Pancreas (tissue), 10 donors: ENCODE measurements at regions not wholly inside any gene's neighbourhood (a gene's known extent, or its start where the extent isn't known, plus 50 kb on each side); places are given as distances from the start of the nearest gene placed in this dataset.
A peak's percentile ranks its signal among the peaks of the same experiment; 100 is the strongest.

Source experiments
- ATAC-seq, 4 donors: fragments of 200-7000 bp; cut with Tn5 transposase; one replicate each; pipeline versions ENCODE4 v1.8.0 to v1.9.1; 2020; ENCODE audit warnings: mild to moderate bottlenecking in 4 of 4, moderate library complexity in 4 of 4
- DNase-seq, 6 donors: peaks; one replicate each; pipeline ENCODE4 v3.0.0-alpha.2; 2020
- FAIRE-seq: peaks from 2 replicates; lab custom pipeline; 2012; peaks lifted over from hg19 to GRCh38; lab: Jason Lieb, UNC
- H3K27ac ChIP-seq, 4 donors: fragments of 200-600 bp; sonication (generic); 1 replicate in 3 of 4; 2 replicates in 1 of 4; pipeline versions ENCODE4 v1.5.0 to v1.8.0; 2020
- H3K27me3 ChIP-seq, 4 donors: fragments of 200-600 bp; one replicate each; pipeline ENCODE4 v1.8.0; 2021
- H3K36me3 ChIP-seq, 3 donors: fragments of 200-600 bp; sonication (generic) in 1 of 3; one replicate each; pipeline versions ENCODE4 v1.5.0 to v1.8.0; 2020 to 2021
- H3K4me1 ChIP-seq, 3 donors: fragments of 200-600 bp; one replicate each; pipeline ENCODE4 v1.8.0; 2021
- H3K4me3 ChIP-seq, 4 donors: fragments of 200-600 bp; sonication (generic) in 2 of 4; one replicate each; pipeline versions ENCODE4 v1.5.0 to v1.8.0; 2020 to 2021
- H3K9me3 ChIP-seq, 4 donors: fragments of 200-600 bp; one replicate each; pipeline ENCODE4 v1.8.0; 2021
- WGBS, 2 donors: extraction: QIAGEN DNeasy Blood & Tissue Kit; methylation state at CpG; one replicate each; pipeline ENCODE4 v1.1.7; 2013; 5-methylcytosine and 5-hydroxymethylcytosine counted together
- intact Hi-C, 3 donors: fragments of 100-400 bp; cut with DNase I; formaldehyde crosslinking; loops; one replicate each; pipeline versions ENCODE4 v1.11.1 to v1.14.2; 2022
- TF ChIP-seq, protein P1 (sequence below), 4 donors: fragments of 200-600 bp; sonication (generic) in 3 of 4; IDR thresholded peaks; one replicate each; pipeline versions ENCODE4 v1.5.0 to v1.8.0; 2021; ENCODE audit warnings: antibody characterized with exemption in 4 of 4
- donor health status: healthy with polysubstance abuse.
- donor health status: DM: no; HTN: no; CAD: no; lungs with moderate emphysema.
- donor health status: DM: no; HTN: no; CAD: no.
- donor health status: control.
- donor health status: control.
- donor health status: Bipolar disorder and iron deficiency.
- donor health status: DM: yes; HTN: yes; CAD: no.
- donor health status: DM: no; HTN: no; CAD: no.
- donor health status: DM: no; HTN: no; CAD: no.
- donor health status: DM: yes; HTN: yes; CAD: no.

DNA sequence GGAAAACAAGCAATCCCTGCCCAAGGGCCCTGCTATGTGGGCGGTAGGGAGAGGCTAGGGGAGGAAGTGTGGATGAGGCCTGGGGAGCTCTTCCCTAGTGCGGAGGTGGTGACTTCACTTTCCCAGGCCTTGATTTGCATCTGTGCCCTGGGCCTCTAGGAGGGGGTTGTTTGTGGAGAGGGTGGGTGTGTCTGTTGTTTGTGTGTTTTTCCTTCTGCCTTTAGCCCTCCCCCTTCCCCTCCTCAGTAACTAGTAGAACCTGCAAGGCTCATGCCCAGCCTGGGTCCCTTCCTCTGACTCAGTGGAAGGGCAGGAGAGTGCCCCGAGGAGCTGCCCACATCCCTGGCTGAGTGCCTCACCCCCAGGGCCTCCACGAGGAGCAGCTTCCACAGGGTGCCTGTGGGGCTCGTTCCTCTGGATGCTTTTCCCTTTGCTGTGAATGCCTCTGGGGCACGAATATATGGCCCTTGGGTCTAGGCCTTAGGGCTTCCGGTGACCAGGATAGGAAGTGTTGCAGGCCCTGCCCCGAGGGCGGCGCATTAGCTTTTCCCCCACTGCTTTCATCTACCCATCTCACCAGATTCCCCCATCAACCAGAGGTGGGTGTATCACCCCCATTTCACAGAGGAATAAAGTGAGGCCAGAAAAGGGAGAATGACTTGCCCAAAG, 89.4 kb upstream of the DUSP5 start:
- intact Hi-C loops, result no loop called here
- Histone ChIP-seq H3K27ac (no peak overlapping the region), H3K4me3 (no peak overlapping the region), H3K36me3 (no peaks in the 10 kb centered on the region), H3K9me3 (no peaks in the 10 kb centered on the region), H3K27me3 (no peaks in the 10 kb centered on the region), H3K4me1 (peaks cover 0 to 10% (median 0%) of the 10 kb centered on the region in 3 donors)
- TF ChIP-seq, protein P1, sequence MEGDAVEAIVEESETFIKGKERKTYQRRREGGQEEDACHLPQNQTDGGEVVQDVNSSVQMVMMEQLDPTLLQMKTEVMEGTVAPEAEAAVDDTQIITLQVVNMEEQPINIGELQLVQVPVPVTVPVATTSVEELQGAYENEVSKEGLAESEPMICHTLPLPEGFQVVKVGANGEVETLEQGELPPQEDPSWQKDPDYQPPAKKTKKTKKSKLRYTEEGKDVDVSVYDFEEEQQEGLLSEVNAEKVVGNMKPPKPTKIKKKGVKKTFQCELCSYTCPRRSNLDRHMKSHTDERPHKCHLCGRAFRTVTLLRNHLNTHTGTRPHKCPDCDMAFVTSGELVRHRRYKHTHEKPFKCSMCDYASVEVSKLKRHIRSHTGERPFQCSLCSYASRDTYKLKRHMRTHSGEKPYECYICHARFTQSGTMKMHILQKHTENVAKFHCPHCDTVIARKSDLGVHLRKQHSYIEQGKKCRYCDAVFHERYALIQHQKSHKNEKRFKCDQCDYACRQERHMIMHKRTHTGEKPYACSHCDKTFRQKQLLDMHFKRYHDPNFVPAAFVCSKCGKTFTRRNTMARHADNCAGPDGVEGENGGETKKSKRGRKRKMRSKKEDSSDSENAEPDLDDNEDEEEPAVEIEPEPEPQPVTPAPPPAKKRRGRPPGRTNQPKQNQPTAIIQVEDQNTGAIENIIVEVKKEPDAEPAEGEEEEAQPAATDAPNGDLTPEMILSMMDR (IDR thresholded peaks at IDR 0.05), result no peak
- DNase-seq (no peak), FAIRE-seq (no peak), ATAC-seq (peak in 1 of 4 donors; percentile 20)
- WGBS, 2 donors, result 89 to 91% methylated on average over 10 of the region's 10 CpGs

DNA sequence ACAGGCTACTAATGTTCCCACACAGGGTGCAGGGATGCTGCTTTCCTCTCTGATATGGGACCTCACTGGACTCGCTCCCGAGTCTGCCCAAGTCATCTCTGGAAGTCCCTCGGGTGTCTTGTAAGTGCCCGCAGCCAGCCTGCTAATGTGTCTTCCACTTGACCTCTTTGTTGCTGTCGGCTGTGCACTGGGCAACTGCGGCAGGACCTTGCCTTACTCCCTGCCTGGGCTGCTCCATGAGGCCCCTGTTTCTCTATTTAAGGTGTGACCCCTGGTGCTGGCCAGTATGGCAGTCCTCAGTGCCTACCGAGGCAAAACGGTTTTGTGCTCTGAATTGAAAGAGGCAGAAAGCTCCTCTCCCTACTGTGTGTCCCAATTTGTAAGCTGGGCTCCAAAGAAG, 88.8 kb upstream of the DUSP5 start:
- TF ChIP-seq, protein P1 (IDR thresholded peaks at IDR 0.05), result no peak
- no peaks in the 10 kb centered on the region for H3K36me3 ChIP-seq
- no peak overlapping the region for H3K4me3 ChIP-seq
- FAIRE-seq (no peak), ATAC-seq (no peak), DNase-seq (no peak)
- no peak overlapping the region for H3K27ac ChIP-seq
- 87 to 95% methylated on average over 8 of the region's 8 CpGs for WGBS, 2 donors
- peaks cover 0 to 10% (median 0%) of the 10 kb centered on the region in 3 donors for H3K4me1 ChIP-seq
- intact Hi-C loops, result no loop called here
- no peaks in the 10 kb centered on the region for H3K9me3 ChIP-seq
- no peaks in the 10 kb centered on the region for H3K27me3 ChIP-seq

DNA sequence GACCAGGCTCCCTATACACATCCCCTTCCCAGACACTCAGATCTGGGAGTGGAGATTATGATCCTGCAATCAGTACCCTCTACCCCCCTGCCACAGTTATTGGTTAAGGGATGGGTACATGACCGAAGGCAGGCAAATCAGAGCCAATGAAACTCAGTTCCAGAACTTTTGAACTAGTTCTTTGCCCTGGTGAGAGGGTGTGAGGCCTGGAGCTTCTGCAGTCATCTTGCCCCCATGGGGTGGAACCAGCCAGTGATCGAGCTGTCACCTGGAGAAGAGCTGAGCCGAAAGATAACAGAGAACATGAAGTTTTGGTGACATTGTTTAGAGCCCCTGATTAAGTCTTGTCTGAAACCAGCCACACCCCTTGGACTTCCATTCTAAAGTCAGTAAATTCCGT, 88.2 kb upstream of the DUSP5 start:
- H3K4me1 ChIP-seq, result peaks cover 0 to 10% (median 0%) of the 10 kb centered on the region in 3 donors
- H3K27ac ChIP-seq, result no peak overlapping the region
- DNase-seq (no peak), ATAC-seq (no peak), FAIRE-seq (no peak)
- H3K9me3 ChIP-seq, result no peaks in the 10 kb centered on the region
- TF ChIP-seq, protein P1 (IDR thresholded peaks at IDR 0.05), result no peak
- H3K4me3 ChIP-seq, result no peak overlapping the region
- 91 to 94% methylated on average over 4 of the region's 4 CpGs for WGBS, 2 donors
- H3K27me3 ChIP-seq, result no peaks in the 10 kb centered on the region
- intact Hi-C loops, result no loop called here
- no peaks in the 10 kb centered on the region for H3K36me3 ChIP-seq

GRCh38 chr10:110409926-110410325, 87.8 kb upstream of the DUSP5 start:
- 94% methylated on average over 4 of the region's 4 CpGs for WGBS, 2 donors
- intact Hi-C loops, result no loop called here
- H3K36me3 ChIP-seq, result no peaks in the 10 kb centered on the region
- no peaks in the 10 kb centered on the region for H3K9me3 ChIP-seq
- no peak overlapping the region for H3K4me3 ChIP-seq
- FAIRE-seq (no peak), ATAC-seq (no peak), DNase-seq (no peak)
- TF ChIP-seq, protein P1 (IDR thresholded peaks at IDR 0.05), result no peak
- H3K27ac ChIP-seq, result peak overlapping the region in 2 of 4 donors; percentile 19 to 61
- peaks cover 0 to 10% (median 0%) of the 10 kb centered on the region in 3 donors for H3K4me1 ChIP-seq
- no peaks in the 10 kb centered on the region for H3K27me3 ChIP-seq

DNA sequence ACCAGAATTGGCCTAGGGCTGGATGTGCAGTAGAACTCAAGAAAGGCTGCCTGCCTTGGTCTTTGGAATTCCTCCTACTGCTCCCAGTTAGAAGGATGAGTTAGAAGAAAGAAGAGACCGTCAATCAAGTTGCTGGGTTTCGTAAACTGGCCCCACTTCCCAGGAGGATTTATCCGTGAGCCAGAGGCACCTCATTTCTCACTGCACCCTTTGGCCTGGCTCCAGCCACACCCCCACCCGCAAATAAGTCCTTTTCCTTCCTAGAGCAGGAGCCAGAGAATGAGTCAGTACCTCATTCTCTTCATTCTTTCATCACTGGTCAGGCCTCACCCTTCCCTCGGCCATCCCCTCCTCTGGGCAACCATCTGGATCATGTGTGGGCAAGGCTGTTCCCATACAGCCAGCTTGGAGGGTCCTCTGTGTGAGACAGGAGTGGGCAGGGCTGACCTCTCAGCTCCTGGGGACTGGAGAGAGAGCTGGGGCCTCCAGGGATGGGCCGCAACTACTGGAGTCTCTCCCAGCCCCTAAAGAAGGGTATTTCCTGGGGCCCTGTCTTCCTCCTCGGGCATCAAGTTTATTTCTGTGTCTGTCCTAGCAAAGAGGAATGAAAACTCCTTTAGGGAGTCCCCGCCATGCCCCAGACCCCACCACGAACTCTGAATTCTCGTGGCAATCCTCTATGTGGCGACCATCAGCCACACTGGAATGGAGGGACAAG, 87.2 kb upstream of the DUSP5 start:
- Histone ChIP-seq H3K4me1 (peaks cover 0 to 10% (median 0%) of the 10 kb centered on the region in 3 donors), H3K36me3 (no peaks in the 10 kb centered on the region), H3K27me3 (no peaks in the 10 kb centered on the region), H3K9me3 (no peaks in the 10 kb centered on the region), H3K4me3 (no peak overlapping the region), H3K27ac (peak overlapping the region in 2 of 4 donors; percentile 19 to 61)
- intact Hi-C loops, result no loop called here
- peak in 4 of 6 donors; percentile 45 to 55 (median 52) for DNase-seq
- peak; percentile 69 to 79 (median 76) for ATAC-seq
- TF ChIP-seq, protein P1 (IDR thresholded peaks at IDR 0.05), result no peak
- no peak for FAIRE-seq
- 73 to 80% methylated on average over 11 of the region's 11 CpGs for WGBS, 2 donors
